Psoas muscle (tissue), 7 donors: ENCODE measurements at regions not wholly inside any gene's neighbourhood (a gene's known extent, or its start where the extent isn't known, plus 50 kb on each side); places are given as distances from the start of the nearest gene placed in this dataset.

Experiments used
- ATAC-seq, 4 donors: fragments of 200-7000 bp; cut with Tn5 transposase; one replicate each; pipeline ENCODE4 v1.9.1; 2020; ENCODE audit warnings: moderate library complexity in 3 of 4, mild to moderate bottlenecking in 2 of 4
- DNase-seq, 2 donors: peaks; one replicate each; pipeline ENCODE4 v3.0.0-alpha.2; 2020
- H3K27ac ChIP-seq: fragments of 200-600 bp; one replicate; pipeline ENCODE4 v1.8.0; 2022
- H3K27me3 ChIP-seq, 3 donors: fragments of 200-600 bp in 1 of 3; one replicate each; pipeline versions ENCODE4 v1.6.1 to v1.8.0; 2013 to 2022; ENCODE audit warnings: low read length in 2 of 3, mild to moderate bottlenecking in 2 of 3, moderate library complexity in 1 of 3; ENCODE audit not compliant: insufficient read depth in 3 of 3
- H3K36me3 ChIP-seq, 2 donors: fragments of 200-600 bp in 1 of 2; one replicate each; pipeline versions ENCODE4 v1.6.1 to v1.8.0; 2013 to 2022; ENCODE audit warnings: low read depth in 1 of 2, mild to moderate bottlenecking in 1 of 2, moderate library complexity in 1 of 2; ENCODE audit not compliant: insufficient read depth in 1 of 2
- H3K4me1 ChIP-seq: fragments of 200-600 bp; one replicate; pipeline ENCODE4 v1.8.0; 2022
- H3K4me3 ChIP-seq: fragments of 200-600 bp; one replicate; pipeline ENCODE4 v1.8.0; 2022; ENCODE audit warnings: mild to moderate bottlenecking
- H3K9me3 ChIP-seq: fragments of 200-600 bp; one replicate; pipeline ENCODE4 v1.8.0; 2022
- WGBS, 3 donors: extraction: QIAGEN DNeasy Blood & Tissue Kit; methylation state at CpG; one replicate each; pipeline versions ENCODE4 v1.1.6 to v1.1.7; 2013; 5-methylcytosine and 5-hydroxymethylcytosine counted together
- intact Hi-C, 2 donors: fragments of 100-400 bp; cut with DNase I; formaldehyde crosslinking; loops; one replicate each; pipeline versions ENCODE4 v1.11.0 to v1.14.2; 2022
- TF ChIP-seq, protein P1 (sequence below): fragments of 200-600 bp; IDR thresholded peaks from one replicate; pipeline ENCODE4 v1.8.0; 2022; ENCODE audit warnings: antibody characterized with exemption
- donor health status: healthy with polysubstance abuse.
- donor health status: DM: no; HTN: no; CAD: no; lungs with moderate emphysema.
- donor health status: Bipolar disorder and iron deficiency.
- donor health status: healthy.
- donor health status: DM: yes; HTN: yes; CAD: no.
- donor health status: DM: no; HTN: no; CAD: no.
- donor health status: DM: yes; HTN: yes; CAD: no.

- 15 to 30% (median 23%) methylated on average over 7 of the region's 7 CpGs for WGBS, 3 donors
- Histone ChIP-seq H3K4me1 (no peaks in the 10 kb centered on the region), H3K4me3 (no peak overlapping the region), H3K36me3 (no peaks in the 10 kb centered on the region), H3K9me3 (no peaks in the 10 kb centered on the region), H3K27me3 (peaks cover 0 to 1% (median 0%) of the 10 kb centered on the region in 3 donors), H3K27ac (no peak overlapping the region)
- intact Hi-C loops: no loop called here
- TF ChIP-seq, protein P1, sequence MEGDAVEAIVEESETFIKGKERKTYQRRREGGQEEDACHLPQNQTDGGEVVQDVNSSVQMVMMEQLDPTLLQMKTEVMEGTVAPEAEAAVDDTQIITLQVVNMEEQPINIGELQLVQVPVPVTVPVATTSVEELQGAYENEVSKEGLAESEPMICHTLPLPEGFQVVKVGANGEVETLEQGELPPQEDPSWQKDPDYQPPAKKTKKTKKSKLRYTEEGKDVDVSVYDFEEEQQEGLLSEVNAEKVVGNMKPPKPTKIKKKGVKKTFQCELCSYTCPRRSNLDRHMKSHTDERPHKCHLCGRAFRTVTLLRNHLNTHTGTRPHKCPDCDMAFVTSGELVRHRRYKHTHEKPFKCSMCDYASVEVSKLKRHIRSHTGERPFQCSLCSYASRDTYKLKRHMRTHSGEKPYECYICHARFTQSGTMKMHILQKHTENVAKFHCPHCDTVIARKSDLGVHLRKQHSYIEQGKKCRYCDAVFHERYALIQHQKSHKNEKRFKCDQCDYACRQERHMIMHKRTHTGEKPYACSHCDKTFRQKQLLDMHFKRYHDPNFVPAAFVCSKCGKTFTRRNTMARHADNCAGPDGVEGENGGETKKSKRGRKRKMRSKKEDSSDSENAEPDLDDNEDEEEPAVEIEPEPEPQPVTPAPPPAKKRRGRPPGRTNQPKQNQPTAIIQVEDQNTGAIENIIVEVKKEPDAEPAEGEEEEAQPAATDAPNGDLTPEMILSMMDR: no peak
- DNase-seq: no peak
- no peak for ATAC-seq
Measured at GRCh38 chr15:92541291-92542200, 114.0 kb downstream of the FAM174B start.

DNA sequence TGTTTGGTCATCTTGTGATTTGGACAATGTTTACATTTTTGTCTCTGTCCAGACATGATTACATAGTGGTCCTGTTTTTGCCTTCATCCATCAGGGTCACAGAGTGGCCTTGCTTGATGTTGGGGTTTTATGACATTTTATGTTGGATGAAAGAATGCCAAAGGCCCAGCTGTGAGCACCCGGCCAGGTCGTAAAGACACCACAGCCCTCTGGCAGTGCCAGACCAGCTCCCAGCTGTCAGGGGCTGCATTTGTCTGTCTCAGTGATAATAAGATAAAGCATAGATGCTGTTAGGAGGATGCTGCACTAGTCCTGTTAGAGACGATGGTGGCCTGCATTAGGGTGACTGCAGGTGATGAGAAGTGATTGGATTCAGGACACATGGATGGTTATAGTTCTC is 117.5 kb downstream of the FAM174B start:
- no peaks in the 10 kb centered on the region for H3K4me1 ChIP-seq
- intact Hi-C loops: no loop called here
- ATAC-seq: no peak

DNA sequence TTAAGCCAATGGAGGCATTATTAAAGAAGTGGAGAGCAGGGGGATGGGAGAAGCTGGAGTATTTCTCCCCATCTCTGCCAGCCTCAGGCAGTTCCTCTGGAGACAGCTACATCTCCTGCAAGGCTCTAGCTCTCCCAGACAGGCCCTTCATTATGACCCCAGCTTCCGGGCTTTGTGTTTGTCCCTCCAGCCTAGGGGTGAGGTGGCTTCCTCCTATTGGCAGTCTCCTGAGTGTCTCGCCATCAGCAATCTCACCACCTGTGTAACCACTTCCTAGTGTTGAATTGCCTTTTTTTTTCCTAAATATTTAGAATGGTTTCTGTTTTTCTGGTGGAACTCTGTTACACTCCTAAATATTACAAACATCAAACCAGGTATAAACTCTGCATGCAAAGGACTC is 122.3 kb downstream of the FAM174B start:
- ATAC-seq (no peak), DNase-seq (no peak)
- Histone ChIP-seq H3K4me1 (no peaks in the 10 kb centered on the region), H3K27me3 (peaks cover 0 to 2% (median 0%) of the 10 kb centered on the region in 3 donors), H3K9me3 (no peaks in the 10 kb centered on the region), H3K27ac (no peak overlapping the region), H3K4me3 (no peak overlapping the region), H3K36me3 (no peaks in the 10 kb centered on the region)
- 71 to 84% (median 73%) methylated on average over 2 of the region's 2 CpGs for WGBS, 3 donors
- TF ChIP-seq, protein P1: no peak
- intact Hi-C loops: no loop called here

More for the DNA sequence above, 117.5 kb downstream of the FAM174B start:
- WGBS, 3 donors: 33 to 55% (median 41%) methylated on average over 3 of the region's 3 CpGs
- Histone ChIP-seq H3K27me3 (peaks cover 0 to 1% (median 0%) of the 10 kb centered on the region in 3 donors), H3K4me3 (no peak overlapping the region), H3K9me3 (no peaks in the 10 kb centered on the region), H3K36me3 (no peaks in the 10 kb centered on the region), H3K27ac (no peak overlapping the region)
- TF ChIP-seq, protein P1: no peak
- DNase-seq: no peak

GRCh38 chr15:92531406-92531805 is 124.2 kb downstream of the FAM174B start:
- Histone ChIP-seq H3K4me3 (no peak overlapping the region), H3K27ac (no peak overlapping the region), H3K36me3 (no peaks in the 10 kb centered on the region), H3K27me3 (peaks cover 0 to 2% (median 0%) of the 10 kb centered on the region in 3 donors), H3K9me3 (no peaks in the 10 kb centered on the region), H3K4me1 (no peaks in the 10 kb centered on the region)
- TF ChIP-seq, protein P1: no peak
- intact Hi-C loops: no loop called here
- DNase-seq (no peak), ATAC-seq (no peak)
- WGBS, 3 donors: 57 to 88% (median 81%) methylated on average over 1 of the region's 1 CpG
